ENCODE measurements at regions not wholly inside any gene's neighbourhood (a gene's known extent, or its start where the extent isn't known, plus 50 kb on each side); places are given as distances from the start of the nearest gene placed in this dataset.
"Not testable (repeated sequence)": the region's sequence is repeated elsewhere in the genome, so short reads cannot be mapped to it uniquely, and the experiment has no call there.

DNA sequence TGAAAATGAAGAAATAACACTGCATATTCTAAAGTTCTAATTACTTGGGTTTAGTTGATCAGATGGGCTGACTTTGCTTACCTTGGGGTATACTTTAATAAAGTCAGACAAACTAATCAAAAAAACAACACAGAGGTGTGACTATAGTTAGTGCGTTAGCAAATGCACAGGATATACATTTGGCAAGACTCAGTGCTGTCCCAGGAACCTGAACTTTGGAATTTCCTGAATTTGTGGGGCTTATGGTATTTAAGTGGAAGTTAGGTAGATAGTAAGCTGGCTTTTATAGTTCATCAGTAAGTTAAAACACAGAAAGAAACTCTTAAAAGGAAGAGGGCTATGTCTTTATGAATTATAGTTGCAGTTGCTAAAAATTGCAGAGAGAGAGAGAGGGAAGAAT lies 302.6 kb upstream of the DDI1 start:
- ATAC-seq, result no peak

DNA sequence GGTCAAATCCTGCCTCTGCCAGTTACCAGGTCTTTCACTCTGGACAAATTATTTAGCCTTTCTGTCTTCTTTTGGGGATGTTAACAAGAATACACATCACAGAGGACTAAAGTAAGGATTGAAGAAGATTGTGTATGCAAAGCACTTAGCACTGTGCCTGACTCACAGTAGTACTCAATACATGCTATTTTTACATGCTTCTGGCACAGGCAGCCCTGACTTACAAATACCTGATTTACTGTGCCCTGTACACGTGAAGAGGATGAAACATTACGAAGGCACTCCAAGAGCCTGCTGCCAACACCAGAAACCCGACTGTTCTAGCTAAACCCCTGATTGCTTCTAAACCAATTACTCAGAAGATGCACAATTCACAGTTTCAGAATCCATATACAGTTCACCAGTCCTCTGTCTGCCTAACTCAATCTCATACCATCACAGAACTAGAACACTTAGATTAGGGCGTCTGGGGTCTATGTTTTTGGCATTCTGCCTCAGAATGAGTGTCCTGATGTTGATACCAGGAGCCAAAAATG lies 300.9 kb upstream of the DDI1 start:
- ATAC-seq, result no peak

DNA sequence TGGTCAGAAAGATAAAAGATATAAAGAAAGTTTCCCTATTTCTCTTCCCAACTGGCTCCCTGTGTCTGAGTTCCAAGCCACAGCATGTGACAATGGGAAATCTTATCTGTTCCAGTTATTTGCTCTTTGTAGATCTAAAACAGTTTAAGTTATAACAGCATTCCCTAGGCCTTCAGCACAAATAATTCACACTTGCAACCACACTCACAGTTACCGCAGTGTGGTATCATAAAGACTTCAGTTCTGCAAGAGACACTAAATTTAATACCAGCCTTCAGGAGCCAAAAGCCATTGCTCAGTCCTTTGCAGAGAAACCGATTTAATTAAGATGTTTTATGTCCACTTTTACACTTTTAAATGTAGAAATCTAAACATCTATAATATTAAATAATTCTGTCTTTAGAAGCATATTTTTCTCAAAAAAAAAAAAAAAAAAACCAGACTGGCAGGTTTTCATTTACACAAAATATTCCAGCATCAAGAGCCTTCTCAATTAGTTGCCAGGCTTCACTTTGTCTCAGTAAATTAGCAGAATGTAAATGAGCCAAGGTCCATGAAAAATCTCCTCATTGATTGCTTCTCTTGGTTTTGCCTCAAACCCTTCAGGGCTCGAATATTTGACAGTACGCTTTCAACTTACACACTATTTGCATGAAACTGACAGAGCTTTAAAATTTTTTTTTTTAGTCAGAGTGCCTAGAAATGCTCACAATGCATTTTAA lies 300.0 kb upstream of the DDI1 start:
- ATAC-seq, result no peak

DNA sequence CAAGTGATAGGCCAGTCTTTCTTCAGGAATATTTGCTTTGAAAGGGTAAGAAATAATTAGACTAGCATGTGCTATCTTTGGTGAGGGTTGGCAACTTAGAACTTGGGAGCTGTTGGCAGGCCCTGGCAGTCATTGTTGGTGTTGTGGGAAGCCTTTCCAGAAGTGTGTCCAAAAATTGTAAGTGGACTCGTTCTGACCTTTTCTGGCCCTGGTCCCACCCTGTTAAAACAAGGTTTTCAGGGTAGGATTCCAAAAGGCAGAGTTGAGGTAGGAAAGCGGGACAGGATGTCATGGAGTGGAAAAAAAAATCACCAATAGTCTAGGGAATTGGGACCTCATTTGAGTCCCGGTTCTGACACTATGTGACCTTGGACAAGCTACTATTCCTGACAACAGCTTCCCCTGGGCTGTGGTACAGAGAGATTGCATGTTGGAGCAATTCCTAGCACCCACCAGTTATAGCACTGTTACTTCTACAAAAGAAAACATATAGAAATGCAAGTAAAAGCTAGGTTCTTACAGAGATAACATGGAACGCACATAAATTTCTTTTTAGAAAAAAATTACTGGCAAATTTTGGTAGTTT lies 299.3 kb upstream of the DDI1 start:
- ATAC-seq, result no peak

DNA sequence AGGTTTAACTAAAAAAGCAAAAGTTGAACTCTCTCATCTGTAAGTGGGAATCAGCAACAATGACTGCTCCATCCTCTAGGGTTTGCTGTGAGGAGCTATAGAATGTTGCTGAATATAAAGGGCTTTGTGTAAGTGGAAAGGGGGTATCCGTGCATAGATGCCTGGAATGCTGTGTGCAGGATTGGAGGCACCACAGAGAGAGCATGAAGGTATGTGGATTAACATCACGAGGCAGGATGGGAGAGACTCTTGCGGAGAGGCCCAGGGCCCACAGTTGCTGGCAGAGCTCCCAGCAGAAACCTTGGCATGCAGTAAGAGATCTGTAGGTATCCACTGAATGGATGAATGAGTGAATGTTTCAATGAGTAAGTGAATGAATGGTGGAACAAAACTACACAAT lies 298.7 kb upstream of the DDI1 start:
- ATAC-seq, result no peak

DNA sequence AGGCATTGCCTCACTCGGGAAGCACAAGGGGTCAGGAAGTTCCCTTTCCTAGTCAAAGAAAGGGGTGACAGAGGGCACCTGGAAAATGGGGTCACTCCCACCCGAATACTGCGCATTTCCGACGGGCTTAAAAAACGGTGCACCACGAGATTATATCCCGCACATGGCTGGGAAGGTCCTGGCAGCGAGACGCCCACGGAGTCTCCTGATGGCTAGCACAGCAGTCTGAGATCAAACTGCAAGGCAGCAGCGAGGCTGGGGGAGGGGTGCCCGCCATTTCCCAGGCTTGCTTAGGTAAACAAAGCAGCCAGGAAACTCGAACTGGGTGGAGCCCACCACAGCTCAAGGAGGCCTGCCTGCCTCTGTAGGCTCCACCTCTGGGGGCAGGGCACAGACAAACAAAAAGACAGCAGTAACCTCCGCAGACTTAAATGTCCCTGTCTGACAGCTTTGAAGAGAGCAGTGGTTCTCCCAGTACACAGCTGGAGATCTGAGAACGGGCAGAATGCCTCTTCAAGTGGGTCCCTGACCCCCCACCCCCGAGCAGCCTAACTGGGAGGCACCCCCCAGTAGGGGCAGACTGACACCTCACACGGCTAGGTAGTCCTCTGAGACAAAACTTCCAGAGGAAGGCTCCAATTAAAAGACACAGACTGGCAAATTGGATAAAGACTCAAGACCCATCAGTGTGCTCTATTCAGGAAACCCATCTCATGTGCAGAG lies 297.2 kb upstream of the DDI1 start:
- ATAC-seq, result not testable (repeated sequence)

DNA sequence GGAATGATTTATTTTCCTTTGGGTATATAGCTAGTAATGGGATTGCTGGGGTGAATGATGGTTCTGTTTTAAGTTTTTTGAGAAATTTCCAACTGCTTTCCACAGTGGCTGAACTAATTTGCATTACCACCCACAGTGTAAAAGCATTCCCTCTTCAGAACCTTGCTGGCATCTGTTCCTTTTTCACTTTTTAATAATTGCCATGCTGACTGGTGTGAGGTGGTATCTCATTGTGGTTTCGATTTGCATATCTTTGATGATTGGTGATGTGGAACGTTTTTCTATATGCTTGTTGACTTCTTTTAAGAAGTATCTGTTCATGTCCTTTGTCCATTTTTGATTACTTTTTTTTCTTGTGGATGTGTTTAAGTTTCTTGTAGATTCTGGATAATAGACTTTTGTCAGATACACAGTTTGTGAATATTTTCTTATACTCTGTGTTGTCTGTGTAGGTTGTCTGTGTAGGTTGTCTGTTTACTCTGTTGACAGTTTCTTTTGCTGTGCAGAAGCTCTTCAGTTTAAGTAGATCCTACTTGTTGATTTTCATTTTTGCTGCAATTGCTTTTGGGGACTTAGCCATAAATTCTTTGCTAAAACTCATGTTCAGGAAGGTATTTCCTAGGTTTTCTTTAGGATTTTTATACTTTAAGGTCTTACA lies 291.8 kb upstream of the DDI1 start:
- ATAC-seq, result no peak

DNA sequence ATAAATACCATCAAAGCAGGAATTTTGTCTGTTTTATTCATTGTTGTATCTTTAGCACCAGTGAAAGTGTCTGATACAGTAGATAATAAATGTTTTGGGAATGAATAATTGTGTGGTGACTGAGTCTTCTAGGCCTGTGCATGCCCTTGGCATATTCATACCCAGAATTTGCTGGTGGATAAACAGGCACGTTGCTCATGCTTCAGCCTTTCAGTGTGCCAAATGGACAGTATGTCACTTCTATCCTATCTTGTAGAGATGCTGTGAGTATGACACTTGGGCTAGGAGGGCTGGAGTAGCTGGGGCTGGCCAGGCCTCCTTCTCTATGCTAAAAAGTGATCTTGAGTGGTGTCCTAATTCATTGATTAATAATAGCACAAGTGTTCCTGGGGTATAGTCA lies 287.3 kb upstream of the DDI1 start:
- ATAC-seq, result no peak

DNA sequence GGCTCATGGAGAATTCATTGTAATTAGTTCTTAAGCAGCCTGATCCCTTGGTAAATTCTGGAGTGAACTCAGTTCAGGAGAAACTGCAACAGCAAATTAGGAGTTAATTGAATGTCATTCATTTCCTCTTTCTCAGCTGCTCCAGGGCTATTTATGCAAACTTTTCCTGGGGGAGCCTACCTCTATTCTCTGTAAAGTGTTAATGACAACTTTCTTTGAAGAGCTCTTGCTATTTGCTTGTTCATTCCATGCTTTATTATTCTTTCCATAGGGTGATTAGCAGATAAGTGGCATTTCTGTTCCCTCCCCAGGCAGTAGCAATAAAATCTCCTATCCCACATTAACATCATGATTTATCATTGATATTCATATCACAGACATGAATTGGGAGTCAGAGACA lies 267.6 kb upstream of the DDI1 start:
- no peak for ATAC-seq

DNA sequence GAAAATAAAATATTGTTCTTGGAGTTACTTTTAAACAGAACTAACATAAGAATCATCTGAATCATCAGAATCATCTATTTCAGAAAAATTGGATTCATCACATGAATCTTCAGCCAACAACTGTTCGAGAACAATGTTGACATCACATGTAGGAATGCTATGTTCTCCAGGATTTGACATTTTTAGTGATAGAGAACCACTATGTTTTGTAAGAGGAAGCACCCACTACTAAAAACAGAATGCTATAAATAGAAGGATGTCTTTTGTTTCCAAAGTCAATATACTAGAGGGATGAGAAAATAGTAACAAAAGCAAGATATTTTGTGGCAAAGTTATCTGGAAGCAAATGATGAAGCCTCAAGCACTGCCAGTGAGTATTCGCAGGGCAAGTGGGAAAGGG lies 263.4 kb upstream of the DDI1 start:
- ATAC-seq, result no peak

DNA sequence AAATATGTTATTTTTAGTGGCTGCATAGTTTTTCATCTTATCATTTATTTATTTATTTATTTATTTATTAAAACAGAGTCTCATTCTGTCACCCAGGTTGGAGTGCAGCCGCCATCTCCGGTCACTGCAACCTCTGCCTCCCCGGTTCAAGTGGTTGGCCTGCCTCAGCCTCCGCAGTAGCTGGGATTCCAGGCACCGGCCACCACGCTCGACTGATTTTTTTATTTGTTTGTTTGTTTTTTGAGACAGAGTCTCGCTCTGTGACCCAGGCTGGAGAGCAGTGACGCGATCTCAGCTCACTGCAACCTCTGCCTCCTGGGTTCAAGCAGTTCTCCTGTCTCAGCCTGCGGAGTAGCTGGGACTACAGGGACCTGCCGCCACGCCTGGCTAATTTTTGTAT lies 262.9 kb upstream of the DDI1 start:
- ATAC-seq, result no peak

DNA sequence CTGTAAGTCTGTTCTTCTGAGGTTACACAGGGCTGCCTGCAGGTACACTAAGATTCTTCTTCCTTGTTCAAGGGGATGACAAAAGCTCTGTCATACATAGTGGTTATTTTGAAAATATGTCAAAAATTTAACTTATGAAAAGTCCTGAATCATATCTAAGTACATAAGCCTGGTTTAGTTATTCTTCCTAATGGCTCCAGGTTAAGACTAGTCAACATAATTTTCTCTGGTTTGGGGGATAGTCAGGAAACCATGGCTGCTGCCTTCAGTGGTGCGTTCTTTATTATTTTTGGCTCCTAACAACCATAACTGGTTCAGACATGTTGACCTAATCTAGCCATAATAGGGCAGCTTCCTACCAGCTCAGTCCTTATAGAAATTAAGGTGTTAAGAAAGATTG lies 257.4 kb upstream of the DDI1 start:
- ATAC-seq, result no peak

DNA sequence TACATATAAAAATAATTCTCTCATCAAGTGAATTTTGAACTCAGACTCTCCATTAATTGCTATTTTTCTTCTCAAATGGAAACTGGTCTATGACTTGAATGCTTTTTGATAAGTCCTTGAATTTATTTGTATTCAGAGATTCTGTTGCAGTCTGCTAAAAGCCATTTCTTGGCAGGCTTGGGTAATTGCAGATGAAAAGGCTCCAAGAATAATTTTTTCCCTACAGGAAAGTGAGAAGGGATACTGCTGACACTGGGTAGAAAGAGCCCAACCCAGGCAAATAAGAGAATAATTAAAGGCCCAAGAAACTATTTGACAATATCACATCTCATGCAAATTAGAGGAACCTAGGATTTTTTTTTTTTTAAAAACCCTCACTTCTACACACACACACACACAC lies 246.5 kb upstream of the DDI1 start:
- no peak for ATAC-seq

DNA sequence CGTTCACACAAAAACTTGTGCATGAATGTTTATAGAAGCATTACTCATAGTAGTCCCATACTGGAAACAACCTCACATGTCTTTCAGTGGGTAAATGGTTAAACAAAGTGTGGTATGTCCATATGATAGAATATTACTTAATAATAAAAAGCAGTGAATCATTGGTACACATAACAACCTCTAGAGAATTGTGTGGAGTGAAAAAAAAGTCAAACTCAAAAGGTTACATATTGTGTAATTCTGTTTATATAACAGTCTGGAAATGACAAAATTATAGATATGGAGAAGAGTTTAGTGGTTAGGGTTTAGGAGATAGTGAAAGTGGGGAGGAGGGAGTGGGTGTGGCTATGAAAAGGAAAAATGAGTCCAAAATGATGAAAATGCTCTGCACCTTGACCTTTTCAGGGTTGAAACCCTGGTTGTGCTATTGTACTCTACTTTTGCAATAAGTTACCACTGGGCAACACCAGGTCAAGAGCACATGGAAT lies 243.4 kb upstream of the DDI1 start:
- no peak for ATAC-seq

DNA sequence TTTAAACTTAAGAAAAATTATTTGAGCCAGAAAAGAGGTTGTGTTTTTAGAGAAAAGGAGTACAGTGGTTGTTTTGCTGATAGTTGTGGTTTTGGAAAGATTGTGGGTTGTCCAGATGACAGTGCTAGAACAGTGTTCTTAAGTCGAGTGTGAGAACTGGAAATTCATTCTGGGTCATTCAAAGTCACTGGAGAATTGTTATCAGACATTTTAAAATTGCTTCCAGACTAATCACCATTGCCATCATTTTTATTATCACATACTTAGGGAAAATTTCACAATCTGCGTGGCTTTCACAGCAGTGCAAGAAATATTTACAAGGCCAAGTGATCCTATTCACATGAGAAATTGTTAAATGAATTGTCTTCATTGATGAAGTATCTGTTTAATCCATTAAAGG lies 242.2 kb upstream of the DDI1 start:
- no peak for ATAC-seq

DNA sequence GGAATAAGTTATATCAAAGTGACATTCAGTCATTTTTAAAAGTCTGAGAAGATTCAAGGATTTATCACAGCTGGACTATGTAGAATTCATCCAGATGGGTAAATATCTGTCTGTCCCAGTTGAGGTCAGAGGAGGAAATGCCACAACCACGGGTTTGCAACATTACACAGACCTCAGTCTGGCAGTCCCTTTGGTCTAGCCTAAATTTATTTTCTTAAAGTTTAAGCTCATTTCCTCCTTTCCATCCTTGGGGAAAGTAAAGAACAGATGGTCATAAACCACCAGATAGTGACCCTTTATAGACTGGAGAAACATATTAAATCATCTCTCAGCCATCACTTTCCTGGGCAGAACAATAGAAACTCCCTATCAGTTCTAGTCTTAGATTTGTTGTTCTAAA lies 238.4 kb upstream of the DDI1 start:
- ATAC-seq, result no peak

DNA sequence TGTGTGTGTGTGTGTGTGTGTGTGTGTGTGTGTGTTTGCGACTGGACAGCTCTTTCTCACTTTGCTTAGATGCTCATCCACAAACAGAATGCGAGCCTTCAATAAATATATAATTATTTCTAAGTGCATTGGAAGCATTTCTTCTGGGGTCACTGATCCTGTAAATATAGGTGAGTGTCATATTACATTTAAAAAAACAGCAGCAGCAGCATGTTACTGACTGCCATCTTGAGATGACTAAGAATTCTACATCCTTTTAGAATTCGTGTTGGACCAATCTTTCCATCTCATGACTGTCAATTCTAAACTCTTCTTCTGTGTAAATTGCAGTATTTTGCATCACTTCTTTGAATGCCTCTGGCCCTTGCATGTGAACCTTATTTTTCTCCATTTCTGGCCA lies 238.0 kb upstream of the DDI1 start:
- no peak for ATAC-seq

DNA sequence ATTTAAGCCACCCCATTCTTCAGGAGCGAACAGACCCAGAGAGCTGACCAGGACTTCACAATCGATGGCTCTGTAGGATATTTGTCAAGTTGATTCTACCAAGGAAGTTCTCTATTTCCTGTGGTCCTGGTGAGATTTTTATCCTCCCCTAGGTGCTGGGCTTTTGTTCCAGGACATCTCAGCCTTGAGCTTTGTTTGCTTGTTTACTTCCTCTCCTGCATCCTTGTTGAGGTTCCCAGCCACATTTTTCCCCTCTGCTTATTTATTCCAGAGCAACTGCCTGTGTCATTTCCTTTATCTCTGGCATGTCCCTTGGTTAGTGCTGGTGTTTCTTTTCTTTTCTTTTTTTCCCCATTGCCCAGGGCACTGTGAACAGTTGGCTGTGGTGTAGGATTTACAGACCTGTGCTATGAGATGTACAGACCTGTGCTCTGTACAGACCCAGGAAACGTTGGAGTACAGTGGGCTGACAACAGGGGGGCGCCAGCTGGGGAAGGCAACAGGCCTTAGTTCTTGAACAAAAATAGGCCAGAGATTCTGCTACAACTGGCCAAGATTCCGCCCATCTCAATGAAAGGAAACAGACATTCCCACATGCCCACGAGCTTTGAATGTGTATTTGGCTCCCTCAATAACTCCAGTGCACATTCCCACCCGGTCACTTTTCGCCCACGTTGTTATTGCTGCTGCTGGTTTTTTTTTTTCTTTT lies 235.9 kb upstream of the DDI1 start:
- ATAC-seq, result no peak

DNA sequence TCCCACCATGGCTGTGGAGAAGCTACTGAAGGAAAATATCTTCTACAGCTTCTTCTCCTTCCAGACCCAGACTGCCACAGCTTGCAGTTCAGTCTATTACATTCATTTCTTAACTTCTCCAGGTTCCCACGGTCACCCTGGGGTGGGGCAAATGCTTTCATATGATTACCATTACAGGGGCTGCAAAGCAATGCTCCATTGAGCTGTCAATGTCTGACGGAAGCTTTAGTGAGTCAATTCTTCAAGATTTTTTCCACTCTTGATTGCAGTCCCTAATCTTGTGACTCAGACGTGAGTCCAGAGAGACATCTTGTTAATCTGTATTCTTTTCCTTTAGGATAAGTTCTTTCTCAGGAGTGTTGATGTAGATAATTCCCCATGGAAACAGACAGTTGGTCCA lies 233.4 kb upstream of the DDI1 start:
- ATAC-seq, result no peak

DNA sequence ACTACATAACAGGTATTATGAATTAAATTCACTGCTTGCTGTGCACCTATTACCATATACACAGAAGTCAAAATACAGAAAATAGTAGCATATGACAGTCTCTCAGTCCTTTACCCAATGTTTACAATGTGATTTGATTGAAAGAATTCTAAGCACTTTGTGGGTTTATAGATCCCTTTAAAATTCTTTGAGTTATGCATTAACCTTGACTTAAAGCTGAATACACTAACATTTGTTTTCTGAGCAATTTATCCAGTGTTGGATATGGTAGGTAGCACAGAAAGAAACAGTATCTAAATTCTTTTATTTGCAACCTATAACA lies 230.8 kb upstream of the DDI1 start:
- no peak for ATAC-seq

DNA sequence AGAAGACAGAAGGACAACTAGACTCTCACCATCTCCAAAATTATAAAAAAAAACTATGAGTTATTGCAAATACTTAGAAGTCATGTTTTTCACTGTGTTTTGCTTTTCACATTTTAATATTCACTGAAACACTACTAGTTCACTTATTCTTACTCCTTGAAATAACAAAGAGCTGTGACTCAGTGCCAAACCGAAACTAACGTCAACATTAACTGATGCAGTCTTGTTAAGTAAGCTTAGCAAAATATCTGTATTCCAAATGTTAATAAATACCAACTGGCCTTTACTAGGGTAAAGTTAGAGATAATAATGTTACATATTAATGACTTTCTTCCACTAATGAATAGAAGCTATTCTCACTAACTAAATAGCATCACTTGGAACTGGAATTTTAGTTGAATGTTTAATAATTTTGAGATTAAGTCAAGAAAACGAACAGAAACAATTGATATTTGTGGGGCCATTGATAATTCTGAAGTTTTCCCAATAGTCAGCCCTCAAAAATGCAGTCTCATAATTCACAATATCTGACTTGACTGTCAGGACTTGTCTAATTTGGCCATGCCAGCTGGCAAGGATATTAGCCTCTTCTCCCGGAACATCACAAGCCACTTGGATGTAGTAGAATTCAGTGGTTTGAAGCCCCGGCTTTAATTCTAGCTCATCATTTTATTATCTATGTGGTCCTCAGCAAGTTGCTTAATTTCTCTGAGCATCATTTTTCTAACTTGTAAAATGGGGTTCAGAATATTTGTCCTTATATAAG lies 230.1 kb upstream of the DDI1 start:
- ATAC-seq, result no peak

DNA sequence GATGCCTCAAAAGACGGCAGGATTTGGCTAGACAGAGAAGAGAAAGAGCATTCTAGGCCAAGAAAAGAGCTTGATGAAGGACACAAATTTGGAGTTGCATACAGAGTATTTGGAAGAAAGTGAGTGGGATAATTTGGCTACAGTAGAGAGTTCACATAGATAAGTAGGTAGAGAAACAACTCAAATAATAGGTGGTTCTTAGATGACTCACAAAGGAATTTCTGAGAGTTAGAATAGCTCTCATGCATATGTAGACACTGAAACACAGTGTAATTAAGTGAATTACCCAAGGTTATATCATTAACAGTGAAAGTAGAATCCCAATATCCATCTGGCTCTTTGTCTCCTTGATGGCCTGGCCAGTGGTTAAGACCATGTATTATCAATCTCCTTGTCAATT lies 228.6 kb upstream of the DDI1 start:
- no peak for ATAC-seq
